K562 (cell line): ENCODE measurements at regions not wholly inside any gene's neighbourhood (a gene's known extent, or its start where the extent isn't known, plus 50 kb on each side); places are given as distances from the start of the nearest gene placed in this dataset.

ENCODE experiments used
- ATAC-seq: fragments of 200-7000 bp; cut with Tn5 transposase; 3 replicates; pipeline ENCODE4 v1.9.1; 2020; ENCODE audit warnings: moderate library complexity
- BruUV-seq: library from RNA; stranded (reverse); fragments of 400-500 nt; replicated peaks from 2 replicates; lab custom pipeline; 2021; lab: Mats Ljungman, UMichigan
- CTCF ChIA-PET: fragments of 300-600 bp; formaldehyde crosslinking; extraction: SDS; loops from one replicate; lab custom pipeline; 2021; ENCODE audit warnings: low intra/inter-chr PET ratio; lab: Yijun Ruan, JAX
- POLR2A ChIA-PET: fragments of 300-600, 350-650 bp; sonication (Branson Sonifier 250); formaldehyde crosslinking; extraction: SDS; loops from one replicate; lab custom pipeline; 2021; ENCODE audit warnings: antibody characterized with exemption, inconsistent platforms; lab: Yijun Ruan, JAX
- DNase-seq, 4 experiments: peaks; one replicate each; pipeline versions ENCODE4 v3.0.0 to v3.0.0-alpha.2; 2011 to 2018; ENCODE audit warnings: low spot score in 3 of 4, mixed read lengths in 3 of 4; ENCODE audit errors: extremely low read depth in 1 of 4
- FAIRE-seq: peaks from 2 replicates; lab custom pipeline; 2011; peaks lifted over from hg19 to GRCh38; lab: Jason Lieb, UNC
- H2AFZ ChIP-seq: 2 replicates; pipeline ENCODE4 v1.6.0; 2011; ENCODE audit warnings: low read depth, low read length, control low read depth, inconsistent platforms
- H3K27ac ChIP-seq: fragments of 200-600 bp; 3 replicates; pipeline ENCODE4 v1.8.0; 2011; ENCODE audit warnings: low read depth, mild to moderate bottlenecking, control low read depth, inconsistent platforms, low read length, moderate library complexity, mixed read lengths; ENCODE audit errors: extremely low read depth
- H3K27me3 ChIP-seq, 2 experiments: fragments of 300-600 bp in 1 of 2; 2 replicates in 1 of 2; 3 replicates in 1 of 2; pipeline versions ENCODE4 v1.6.0 to v1.8.0; 2011; ENCODE audit warnings: inconsistent platforms in 2 of 2, low read length in 2 of 2, mild to moderate bottlenecking in 1 of 2, mixed read lengths in 1 of 2, moderate library complexity in 1 of 2; ENCODE audit not compliant: control insufficient read depth in 2 of 2, insufficient read depth in 2 of 2
- H3K36me3 ChIP-seq: fragments of 300-600 bp; 3 replicates; pipeline ENCODE4 v1.8.0; 2011; ENCODE audit warnings: mild to moderate bottlenecking, low read length, inconsistent platforms; ENCODE audit not compliant: control insufficient read depth, insufficient read depth
- H3K4me1 ChIP-seq, 2 experiments: fragments of 200-600 bp in 1 of 2; replicated peaks in 1 of 2; 2 replicates in 1 of 2; 3 replicates in 1 of 2; pipeline versions ENCODE4 v1.5.1 to v1.8.0; 2011; ENCODE audit warnings: inconsistent platforms in 2 of 2, low read length in 2 of 2, mild to moderate bottlenecking in 1 of 2, mixed read lengths in 1 of 2, moderate library complexity in 1 of 2; ENCODE audit not compliant: control insufficient read depth in 2 of 2, insufficient read depth in 2 of 2
- H3K4me2 ChIP-seq: 2 replicates; pipeline ENCODE4 v1.6.1; 2011; ENCODE audit warnings: low read length, control low read depth, inconsistent platforms, mixed read lengths; ENCODE audit not compliant: insufficient read depth
- H3K4me3 ChIP-seq: fragments of 200-600 bp; sonication (generic), shearing (Covaris generic); 2 replicates; pipeline ENCODE4 v1.5.1; 2016; ENCODE audit warnings: control low read depth, inconsistent platforms
- H3K79me2 ChIP-seq: fragments of 200-600 bp; 3 replicates; pipeline ENCODE4 v1.8.0; 2011; ENCODE audit warnings: low read length, inconsistent platforms; ENCODE audit not compliant: control insufficient read depth, insufficient read depth
- H3K9ac ChIP-seq, 2 experiments: 2 replicates each; pipeline versions ENCODE4 v1.6.0 to v1.6.1; 2011; ENCODE audit warnings: low read depth in 2 of 2, low read length in 2 of 2, control low read depth in 1 of 2, inconsistent platforms in 1 of 2, mild to moderate bottlenecking in 1 of 2, mixed read lengths in 1 of 2; ENCODE audit not compliant: insufficient read depth in 1 of 2
- H3K9me1 ChIP-seq: one replicate; pipeline ENCODE4 v1.6.0; 2011; ENCODE audit warnings: inconsistent platforms, mild to moderate bottlenecking, low read length, moderate library complexity; ENCODE audit not compliant: control insufficient read depth, insufficient read depth
- H3K9me3 ChIP-seq: replicated peaks from 2 replicates; pipeline ENCODE4 v1.5.1; 2011; ENCODE audit warnings: low read depth, low read length, inconsistent platforms; ENCODE audit not compliant: control insufficient read depth, insufficient read depth
- H4K20me1 ChIP-seq: replicated peaks from 2 replicates; pipeline ENCODE4 v1.6.1; 2011; ENCODE audit warnings: low read length, inconsistent platforms, mixed read lengths; ENCODE audit not compliant: control insufficient read depth, insufficient read depth
- BMI1 ChIP-seq: fragments of 150-350 bp; IDR thresholded peaks from 2 replicates; pipeline ENCODE4 v1.6.1; 2014; ENCODE audit warnings: low read length
- CBX3 ChIP-seq, 2 experiments: IDR thresholded peaks; 1 replicate in 1 of 2; 2 replicates in 1 of 2; pipeline ENCODE4 v1.6.1; 2012; ENCODE audit warnings: inconsistent platforms in 2 of 2, low read length in 2 of 2, borderline replicate concordance in 1 of 2, control low read depth in 1 of 2
- E2F3 ChIP-seq: fragments of 250-450 bp; sonication (Bioruptor Pico); IDR thresholded peaks from 2 replicates; pipeline ENCODE4 v1.4.0; 2020; ENCODE audit warnings: mild to moderate bottlenecking
- HNRNPUL1 ChIP-seq: fragments of 200-400 bp; formaldehyde crosslinking; IDR thresholded peaks from 2 replicates; pipeline ENCODE4 v1.6.1; 2017; ENCODE audit warnings: low read length
- NEUROD1 ChIP-seq: fragments of 150-350 bp; IDR thresholded peaks from 2 replicates; pipeline ENCODE4 v1.6.1; 2014; ENCODE audit warnings: borderline replicate concordance, low read length, low read depth; ENCODE audit not compliant: partially characterized antibody
- NUFIP1 ChIP-seq: fragments of 450-650 bp; IDR thresholded peaks from 2 replicates; pipeline ENCODE4 v1.6.1; 2018; ENCODE audit not compliant: partially characterized antibody
- ZNF282 ChIP-seq: sonication (generic); formaldehyde crosslinking; IDR thresholded peaks from 2 replicates; pipeline ENCODE4 v1.8.1; 2023; ENCODE audit warnings: missing genetic modification reagents
- ZNF316 ChIP-seq: fragments of 450-650 bp; IDR thresholded peaks from 2 replicates; pipeline ENCODE4 v1.6.1; 2016
- WGBS: fragments of 100-300 bp; shearing (Covaris generic); methylation state at CpG from one replicate; pipeline ENCODE4 v1.1.6; 2016; ENCODE audit warnings: low coverage, mixed read lengths; ENCODE audit not compliant: insufficient coverage; ENCODE audit errors: missing lambda C conversion rate; 5-methylcytosine and 5-hydroxymethylcytosine counted together
- in situ Hi-C: fragments of 300-500 bp; cut with MboI; formaldehyde crosslinking; loops from 4 replicates; pipeline ENCODE4 v1.15.0; 2018; ENCODE audit warnings: inconsistent platforms, mixed read lengths
- intact Hi-C: fragments of 100-400 bp; cut with micrococcal nuclease; formaldehyde crosslinking; loops from 2 replicates; pipeline ENCODE4 v1.14.2; 2022
- TF ChIP-seq, protein P1 (sequence below): fragments of 450-650 bp; IDR thresholded peaks from 2 replicates; pipeline ENCODE4 v1.7.0; 2016; ENCODE audit warnings: borderline replicate concordance
- TF ChIP-seq, protein P2 (sequence below): fragments of 250-450 bp; sonication (Bioruptor Pico); IDR thresholded peaks from 2 replicates; pipeline ENCODE4 v1.4.0; 2020; ENCODE audit warnings: borderline replicate concordance
- TF ChIP-seq, protein P3 (sequence below): fragments of 250-450 bp; sonication (Bioruptor Pico); IDR thresholded peaks from 2 replicates; pipeline ENCODE4 v1.4.0; 2020
- TF ChIP-seq, protein P4 (sequence below): fragments of 250-450 bp; sonication (Bioruptor Pico); IDR thresholded peaks from 2 replicates; pipeline ENCODE4 v1.5.0; 2021

DNA sequence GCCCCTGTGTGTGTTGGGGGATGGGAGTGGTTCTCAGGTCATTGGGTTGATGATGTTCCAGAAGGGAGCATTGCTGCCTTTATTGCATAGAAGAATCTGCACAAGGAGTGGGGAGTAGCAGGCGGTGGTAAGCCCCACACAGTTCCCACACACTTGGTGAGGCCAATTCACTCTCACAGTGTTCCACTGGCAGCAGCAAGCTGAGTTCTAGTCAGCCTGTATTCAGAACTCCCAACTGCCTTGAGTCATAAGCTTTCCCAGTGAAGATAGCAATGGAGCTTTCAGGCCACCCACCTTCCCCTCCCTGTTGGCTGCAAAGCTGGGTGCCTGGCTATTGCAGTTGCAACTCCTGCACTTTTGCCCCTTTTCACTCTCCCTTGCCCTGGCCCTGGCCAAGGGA is 181.1 kb upstream of the RBMS3 start:
- in situ Hi-C loops: no loop called here
- ChIA-PET CTCF (no interaction called here), POLR2A (interaction anchor here (0.8 kb wide), 1 partner anchor 323 kb away, joined by 3 read pairs; no protein-coding TSS in a partner anchor)
- Histone ChIP-seq H3K9me3 (no peaks in the 10 kb centered on the region), H4K20me1 (no peaks in the 10 kb centered on the region), H3K79me2 (no peaks in the 10 kb centered on the region), H3K4me3 (no peak overlapping the region), H2AFZ (no peak overlapping the region), H3K27me3 (no peaks in the 10 kb centered on the region), H3K36me3 (no peaks in the 10 kb centered on the region), H3K4me1 (no peaks in the 10 kb centered on the region), H3K9ac (no peak overlapping the region), H3K27ac (no peak overlapping the region), H3K4me2 (no peak overlapping the region), H3K9me1 (no peaks in the 10 kb centered on the region)
- no TSS peak for BruUV-seq
- DNase-seq: no peak
- intact Hi-C loops: no loop called here
- ATAC-seq: no peak
- TF ChIP-seq E2F3 (CRISPR knock-in tag): no peak
- TF ChIP-seq, protein P1, sequence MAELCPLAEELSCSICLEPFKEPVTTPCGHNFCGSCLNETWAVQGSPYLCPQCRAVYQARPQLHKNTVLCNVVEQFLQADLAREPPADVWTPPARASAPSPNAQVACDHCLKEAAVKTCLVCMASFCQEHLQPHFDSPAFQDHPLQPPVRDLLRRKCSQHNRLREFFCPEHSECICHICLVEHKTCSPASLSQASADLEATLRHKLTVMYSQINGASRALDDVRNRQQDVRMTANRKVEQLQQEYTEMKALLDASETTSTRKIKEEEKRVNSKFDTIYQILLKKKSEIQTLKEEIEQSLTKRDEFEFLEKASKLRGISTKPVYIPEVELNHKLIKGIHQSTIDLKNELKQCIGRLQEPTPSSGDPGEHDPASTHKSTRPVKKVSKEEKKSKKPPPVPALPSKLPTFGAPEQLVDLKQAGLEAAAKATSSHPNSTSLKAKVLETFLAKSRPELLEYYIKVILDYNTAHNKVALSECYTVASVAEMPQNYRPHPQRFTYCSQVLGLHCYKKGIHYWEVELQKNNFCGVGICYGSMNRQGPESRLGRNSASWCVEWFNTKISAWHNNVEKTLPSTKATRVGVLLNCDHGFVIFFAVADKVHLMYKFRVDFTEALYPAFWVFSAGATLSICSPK: no peak
- TF ChIP-seq ZNF316: no peak
- no peak for TF ChIP-seq HNRNPUL1
- TF ChIP-seq, protein P2, sequence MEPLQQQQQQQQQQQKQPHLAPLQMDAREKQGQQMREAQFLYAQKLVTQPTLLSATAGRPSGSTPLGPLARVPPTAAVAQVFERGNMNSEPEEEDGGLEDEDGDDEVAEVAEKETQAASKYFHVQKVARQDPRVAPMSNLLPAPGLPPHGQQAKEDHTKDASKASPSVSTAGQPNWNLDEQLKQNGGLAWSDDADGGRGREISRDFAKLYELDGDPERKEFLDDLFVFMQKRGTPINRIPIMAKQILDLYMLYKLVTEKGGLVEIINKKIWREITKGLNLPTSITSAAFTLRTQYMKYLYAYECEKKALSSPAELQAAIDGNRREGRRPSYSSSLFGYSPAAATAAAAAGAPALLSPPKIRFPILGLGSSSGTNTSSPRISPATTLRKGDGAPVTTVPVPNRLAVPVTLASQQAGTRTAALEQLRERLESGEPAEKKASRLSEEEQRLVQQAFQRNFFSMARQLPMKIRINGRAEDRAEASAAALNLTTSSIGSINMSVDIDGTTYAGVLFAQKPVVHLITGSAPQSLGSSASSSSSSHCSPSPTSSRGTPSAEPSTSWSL (CRISPR knock-in tag): no peak
- TF ChIP-seq CBX3 (IDR thresholded peaks at IDR 0.05; ENCODE audit: borderline replicate concordance in 1 of 2, low read length in 2 of 2): no peak
- TF ChIP-seq, protein P3, sequence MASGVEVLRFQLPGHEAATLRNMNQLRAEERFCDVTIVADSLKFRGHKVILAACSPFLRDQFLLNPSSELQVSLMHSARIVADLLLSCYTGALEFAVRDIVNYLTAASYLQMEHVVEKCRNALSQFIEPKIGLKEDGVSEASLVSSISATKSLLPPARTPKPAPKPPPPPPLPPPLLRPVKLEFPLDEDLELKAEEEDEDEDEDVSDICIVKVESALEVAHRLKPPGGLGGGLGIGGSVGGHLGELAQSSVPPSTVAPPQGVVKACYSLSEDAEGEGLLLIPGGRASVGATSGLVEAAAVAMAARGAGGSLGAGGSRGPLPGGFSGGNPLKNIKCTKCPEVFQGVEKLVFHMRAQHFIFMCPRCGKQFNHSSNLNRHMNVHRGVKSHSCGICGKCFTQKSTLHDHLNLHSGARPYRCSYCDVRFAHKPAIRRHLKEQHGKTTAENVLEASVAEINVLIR (CRISPR knock-in tag): no peak
- TF ChIP-seq, protein P4, sequence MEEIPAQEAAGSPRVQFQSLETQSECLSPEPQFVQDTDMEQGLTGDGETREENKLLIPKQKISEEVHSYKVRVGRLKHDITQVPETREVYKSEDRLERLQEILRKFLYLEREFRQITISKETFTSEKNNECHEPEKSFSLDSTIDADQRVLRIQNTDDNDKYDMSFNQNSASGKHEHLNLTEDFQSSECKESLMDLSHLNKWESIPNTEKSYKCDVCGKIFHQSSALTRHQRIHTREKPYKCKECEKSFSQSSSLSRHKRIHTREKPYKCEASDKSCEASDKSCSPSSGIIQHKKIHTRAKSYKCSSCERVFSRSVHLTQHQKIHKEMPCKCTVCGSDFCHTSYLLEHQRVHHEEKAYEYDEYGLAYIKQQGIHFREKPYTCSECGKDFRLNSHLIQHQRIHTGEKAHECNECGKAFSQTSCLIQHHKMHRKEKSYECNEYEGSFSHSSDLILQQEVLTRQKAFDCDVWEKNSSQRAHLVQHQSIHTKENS (CRISPR knock-in tag): no peak
- TF ChIP-seq NUFIP1: no peak
- no peak for TF ChIP-seq BMI1
- TF ChIP-seq ZNF282: no peak
- TF ChIP-seq NEUROD1: no peak
- WGBS: 0% methylated on average over 1 of the region's 1 CpG
- no peak for FAIRE-seq
